ENCODE measurements at regions not wholly inside any gene's neighbourhood (a gene's known extent, or its start where the extent isn't known, plus 50 kb on each side); places are given as distances from the start of the nearest gene placed in this dataset.

- Histone ChIP-seq H3K4me1 (ENCODE audit: control insufficient read depth, insufficient read depth, low read depth, low read length) (no peaks in the 10 kb centered on the region), H3K4ac (ENCODE audit: low read depth in 1 of 2, low read length in 2 of 2) (no peak overlapping the region), H3K79me1 (replicated peaks; ENCODE audit: low read length, poor library complexity, severe bottlenecking) (no peaks in the 10 kb centered on the region), H3K27ac (ENCODE audit: low read length, poor library complexity, severe bottlenecking) (no peak overlapping the region), H4K8ac (ENCODE audit: low read length) (no peak overlapping the region), H3K23ac (ENCODE audit: low read length in 2 of 2) (no peak overlapping the region), H2AFZ (ENCODE audit: low read depth, low read length) (no peak overlapping the region), H3K9ac (ENCODE audit: low read length) (no peak overlapping the region), H2BK15ac (ENCODE audit: low read depth, poor library complexity, severe bottlenecking) (no peak overlapping the region), H3K27me3 (ENCODE audit: control insufficient read depth in 1 of 2, insufficient read depth in 1 of 2, low read length in 2 of 2) (no peaks in the 10 kb centered on the region), H3K9me3 (ENCODE audit: control insufficient read depth, low read length) (no peaks in the 10 kb centered on the region), H2BK120ac (ENCODE audit: low read depth, low read length) (no peak overlapping the region), H2AK5ac (ENCODE audit: low read length, severe bottlenecking) (no peak overlapping the region), H3K4me3 (ENCODE audit: insufficient read depth in 1 of 2, low read depth in 1 of 2, low read length in 2 of 2) (no peak overlapping the region), H2BK12ac (ENCODE audit: low read length in 2 of 2) (no peak overlapping the region), H2BK5ac (ENCODE audit: low read depth, low read length, poor library complexity, severe bottlenecking) (no peak overlapping the region), H3K18ac (ENCODE audit: low read depth in 1 of 2, low read length in 2 of 2) (no peak overlapping the region), H4K91ac (ENCODE audit: low read length) (no peak overlapping the region), H3K14ac (ENCODE audit: low read length in 2 of 2) (no peak overlapping the region), H3K4me2 (ENCODE audit: low read length, poor library complexity, severe bottlenecking) (no peak overlapping the region), H3K36me3 (ENCODE audit: control insufficient read depth in 1 of 2, insufficient read depth in 2 of 2, low read depth in 1 of 2, low read length in 2 of 2) (no peaks in the 10 kb centered on the region)
- WGBS: 88% methylated on average over 3 of the region's 3 CpGs
- DNase-seq: no peak
These were observed 107.5 kb upstream of the CELF4 start for GRCh38 chr18:37672932-37673595.

DNA sequence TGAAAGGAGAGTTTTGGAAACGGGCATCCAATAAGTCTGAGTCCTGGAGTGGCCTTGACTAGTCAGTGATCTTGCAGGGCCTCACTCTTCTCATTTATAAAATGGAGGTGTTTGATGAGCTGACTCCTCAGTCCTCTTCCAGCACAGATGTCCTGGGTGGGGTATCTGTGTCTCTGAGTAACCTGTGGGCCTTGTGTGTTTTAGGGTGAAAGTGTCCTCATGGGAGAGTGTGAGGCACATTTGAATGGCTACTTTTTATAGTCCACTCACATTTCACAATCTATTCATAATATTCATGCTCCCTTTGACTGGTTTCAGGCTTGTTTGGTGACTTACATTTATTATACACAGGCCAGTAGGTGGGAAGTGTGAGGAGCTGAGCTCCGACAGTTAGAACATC lies 106.4 kb upstream of the CELF4 start:
- H3K14ac ChIP-seq (ENCODE audit: low read length in 2 of 2): no peak overlapping the region
- H2AK5ac ChIP-seq (ENCODE audit: low read length, severe bottlenecking): no peak overlapping the region
- H3K27me3 ChIP-seq (ENCODE audit: control insufficient read depth in 1 of 2, insufficient read depth in 1 of 2, low read length in 2 of 2): no peaks in the 10 kb centered on the region
- H4K91ac ChIP-seq (ENCODE audit: low read length): no peak overlapping the region
- no peak overlapping the region for H3K23ac ChIP-seq (ENCODE audit: low read length in 2 of 2)
- DNase-seq: no peak
- no peak overlapping the region for H2AFZ ChIP-seq (ENCODE audit: low read depth, low read length)
- H3K27ac ChIP-seq (ENCODE audit: low read length, poor library complexity, severe bottlenecking): no peak overlapping the region
- H3K79me1 ChIP-seq (replicated peaks; ENCODE audit: low read length, poor library complexity, severe bottlenecking): no peaks in the 10 kb centered on the region
- no peaks in the 10 kb centered on the region for H3K4me1 ChIP-seq (ENCODE audit: control insufficient read depth, insufficient read depth, low read depth, low read length)
- H2BK120ac ChIP-seq (ENCODE audit: low read depth, low read length): no peak overlapping the region
- no peak overlapping the region for H2BK15ac ChIP-seq (ENCODE audit: low read depth, poor library complexity, severe bottlenecking)
- H2BK5ac ChIP-seq (ENCODE audit: low read depth, low read length, poor library complexity, severe bottlenecking): no peak overlapping the region
- no peak overlapping the region for H3K4me2 ChIP-seq (ENCODE audit: low read length, poor library complexity, severe bottlenecking)
- H3K9me3 ChIP-seq (ENCODE audit: control insufficient read depth, low read length): no peaks in the 10 kb centered on the region
- H3K9ac ChIP-seq (ENCODE audit: low read length): no peak overlapping the region
- H3K4ac ChIP-seq (ENCODE audit: low read depth in 1 of 2, low read length in 2 of 2): no peak overlapping the region
- H2BK12ac ChIP-seq (ENCODE audit: low read length in 2 of 2): no peak overlapping the region
- H4K8ac ChIP-seq (ENCODE audit: low read length): no peak overlapping the region
- 84% methylated on average over 2 of the region's 2 CpGs for WGBS
- no peaks in the 10 kb centered on the region for H3K36me3 ChIP-seq (ENCODE audit: control insufficient read depth in 1 of 2, insufficient read depth in 2 of 2, low read depth in 1 of 2, low read length in 2 of 2)
- H3K4me3 ChIP-seq (ENCODE audit: insufficient read depth in 1 of 2, low read depth in 1 of 2, low read length in 2 of 2): no peak overlapping the region
- no peak overlapping the region for H3K18ac ChIP-seq (ENCODE audit: low read depth in 1 of 2, low read length in 2 of 2)

DNA sequence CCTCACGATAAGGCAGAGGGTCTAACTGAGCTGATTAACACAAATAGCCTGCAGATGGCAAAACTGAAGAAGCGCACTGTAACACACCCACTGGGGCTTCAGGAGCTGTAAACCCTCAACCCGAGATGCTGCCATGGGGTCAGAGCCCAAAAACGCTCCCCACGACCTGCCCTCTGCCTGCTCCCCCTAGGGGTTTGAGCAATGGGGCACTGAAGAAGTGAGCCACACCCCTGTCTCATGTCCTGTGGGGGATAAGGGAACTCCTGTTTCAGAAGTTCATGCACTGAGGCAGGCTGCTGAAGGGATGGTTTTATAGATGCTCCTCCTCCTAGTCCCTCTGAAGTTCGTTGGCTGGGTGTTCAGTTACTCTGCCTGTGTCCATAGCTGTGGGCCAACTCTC lies 105.9 kb upstream of the CELF4 start:
- no peak overlapping the region for H2BK15ac ChIP-seq (ENCODE audit: low read depth, poor library complexity, severe bottlenecking)
- no peak overlapping the region for H3K27ac ChIP-seq (ENCODE audit: low read length, poor library complexity, severe bottlenecking)
- H2BK120ac ChIP-seq (ENCODE audit: low read depth, low read length): no peak overlapping the region
- H3K9ac ChIP-seq (ENCODE audit: low read length): no peak overlapping the region
- H2AK5ac ChIP-seq (ENCODE audit: low read length, severe bottlenecking): no peak overlapping the region
- H3K4me1 ChIP-seq (ENCODE audit: control insufficient read depth, insufficient read depth, low read depth, low read length): no peaks in the 10 kb centered on the region
- no peak overlapping the region for H3K4me3 ChIP-seq (ENCODE audit: insufficient read depth in 1 of 2, low read depth in 1 of 2, low read length in 2 of 2)
- no peak overlapping the region for H2BK12ac ChIP-seq (ENCODE audit: low read length in 2 of 2)
- no peak overlapping the region for H3K23ac ChIP-seq (ENCODE audit: low read length in 2 of 2)
- H3K4me2 ChIP-seq (ENCODE audit: low read length, poor library complexity, severe bottlenecking): no peak overlapping the region
- no peak overlapping the region for H2BK5ac ChIP-seq (ENCODE audit: low read depth, low read length, poor library complexity, severe bottlenecking)
- H3K9me3 ChIP-seq (ENCODE audit: control insufficient read depth, low read length): no peaks in the 10 kb centered on the region
- no peaks in the 10 kb centered on the region for H3K79me1 ChIP-seq (replicated peaks; ENCODE audit: low read length, poor library complexity, severe bottlenecking)
- no peak overlapping the region for H2AFZ ChIP-seq (ENCODE audit: low read depth, low read length)
- H4K91ac ChIP-seq (ENCODE audit: low read length): no peak overlapping the region
- no peaks in the 10 kb centered on the region for H3K27me3 ChIP-seq (ENCODE audit: control insufficient read depth in 1 of 2, insufficient read depth in 1 of 2, low read length in 2 of 2)
- H3K18ac ChIP-seq (ENCODE audit: low read depth in 1 of 2, low read length in 2 of 2): no peak overlapping the region
- no peak overlapping the region for H4K8ac ChIP-seq (ENCODE audit: low read length)
- no peak overlapping the region for H3K4ac ChIP-seq (ENCODE audit: low read depth in 1 of 2, low read length in 2 of 2)
- H3K36me3 ChIP-seq (ENCODE audit: control insufficient read depth in 1 of 2, insufficient read depth in 2 of 2, low read depth in 1 of 2, low read length in 2 of 2): no peaks in the 10 kb centered on the region
- DNase-seq: no peak
- 82% methylated on average over 6 of the region's 6 CpGs for WGBS
- H3K14ac ChIP-seq (ENCODE audit: low read length in 2 of 2): no peak overlapping the region

DNA sequence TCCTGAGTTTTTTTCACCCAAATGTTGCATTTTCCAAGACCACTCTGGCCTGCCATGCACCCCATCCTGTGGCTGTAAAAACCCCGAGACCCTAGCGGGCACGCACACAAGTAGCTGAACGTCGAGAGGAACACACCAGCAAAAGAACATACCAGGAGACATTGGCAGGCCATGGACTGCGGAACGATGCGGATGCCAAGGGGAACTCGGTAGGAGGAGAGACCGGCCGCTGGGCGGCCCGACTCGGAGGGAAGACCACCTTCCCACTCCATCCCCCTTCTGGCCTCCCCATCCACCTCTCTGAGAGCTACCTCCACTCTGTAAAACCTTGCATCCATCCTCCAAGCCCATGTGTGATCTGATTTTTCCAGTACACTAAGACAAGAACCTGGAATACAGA lies 105.5 kb upstream of the CELF4 start:
- 90% methylated on average over 14 of the region's 14 CpGs for WGBS
- Histone ChIP-seq H2BK120ac (ENCODE audit: low read depth, low read length) (no peak overlapping the region), H3K27me3 (ENCODE audit: control insufficient read depth in 1 of 2, insufficient read depth in 1 of 2, low read length in 2 of 2) (no peaks in the 10 kb centered on the region)

More for the DNA sequence above, 105.5 kb upstream of the CELF4 start:
- Histone ChIP-seq H2AK5ac (ENCODE audit: low read length, severe bottlenecking) (no peak overlapping the region), H3K4me2 (ENCODE audit: low read length, poor library complexity, severe bottlenecking) (no peak overlapping the region), H2BK15ac (ENCODE audit: low read depth, poor library complexity, severe bottlenecking) (no peak overlapping the region), H2AFZ (ENCODE audit: low read depth, low read length) (no peak overlapping the region), H4K8ac (ENCODE audit: low read length) (no peak overlapping the region), H3K79me1 (replicated peaks; ENCODE audit: low read length, poor library complexity, severe bottlenecking) (no peaks in the 10 kb centered on the region), H3K4me1 (ENCODE audit: control insufficient read depth, insufficient read depth, low read depth, low read length) (no peaks in the 10 kb centered on the region), H3K4ac (ENCODE audit: low read depth in 1 of 2, low read length in 2 of 2) (no peak overlapping the region), H2BK5ac (ENCODE audit: low read depth, low read length, poor library complexity, severe bottlenecking) (no peak overlapping the region), H4K91ac (ENCODE audit: low read length) (no peak overlapping the region), H3K9ac (ENCODE audit: low read length) (no peak overlapping the region), H3K23ac (ENCODE audit: low read length in 2 of 2) (no peak overlapping the region), H3K18ac (ENCODE audit: low read depth in 1 of 2, low read length in 2 of 2) (no peak overlapping the region), H2BK12ac (ENCODE audit: low read length in 2 of 2) (no peak overlapping the region), H3K14ac (ENCODE audit: low read length in 2 of 2) (no peak overlapping the region), H3K4me3 (ENCODE audit: insufficient read depth in 1 of 2, low read depth in 1 of 2, low read length in 2 of 2) (no peak overlapping the region), H3K9me3 (ENCODE audit: control insufficient read depth, low read length) (no peaks in the 10 kb centered on the region), H3K36me3 (ENCODE audit: control insufficient read depth in 1 of 2, insufficient read depth in 2 of 2, low read depth in 1 of 2, low read length in 2 of 2) (no peaks in the 10 kb centered on the region), H3K27ac (ENCODE audit: low read length, poor library complexity, severe bottlenecking) (no peak overlapping the region)
- DNase-seq: no peak
